A549 (cell line): ENCODE measurements at regions not wholly inside any gene's neighbourhood (a gene's known extent, or its start where the extent isn't known, plus 50 kb on each side); places are given as distances from the start of the nearest gene placed in this dataset.

ENCODE experiments used
- EP300 ChIP-seq, 2 experiments: fragments of >200 bp; sonication (Bioruptor Twin); formaldehyde crosslinking; IDR thresholded peaks; 2 replicates in 1 of 2; 3 replicates in 1 of 2; pipeline ENCODE4 v1.6.1; 2016 to 2017
- POLR2AphosphoS2 ChIP-seq: conservative IDR thresholded peaks from 2 replicates; pipeline ENCODE4 v1.6.1; 2012; ENCODE audit warnings: low read length, improper control_type of control experiment, inconsistent platforms
- RAD21 ChIP-seq, 2 experiments: fragments of >200 bp in 1 of 2; sonication (Bioruptor Twin) in 1 of 2; formaldehyde crosslinking in 1 of 2; IDR thresholded peaks in 1 of 2; conservative IDR thresholded peaks in 1 of 2; 2 replicates in 1 of 2; 3 replicates in 1 of 2; pipeline ENCODE4 v1.6.1; 2012 to 2018; ENCODE audit warnings: inconsistent platforms in 1 of 2
- RARB ChIP-seq: fragments of 250-450 bp; sonication (Bioruptor Pico); IDR thresholded peaks from 2 replicates; pipeline ENCODE4 v1.8.0; 2021; ENCODE audit warnings: mild to moderate bottlenecking, moderate library complexity
- SMC3 ChIP-seq: fragments of >200 bp; sonication (Bioruptor Twin); formaldehyde crosslinking; IDR thresholded peaks from 3 replicates; pipeline ENCODE4 v1.6.1; 2018; ENCODE audit warnings: inconsistent platforms
- TF ChIP-seq, protein P1 (sequence below): fragments of >200 bp; sonication (Bioruptor Twin); formaldehyde crosslinking; IDR thresholded peaks from 3 replicates; pipeline ENCODE4 v1.5.1; 2016

DNA sequence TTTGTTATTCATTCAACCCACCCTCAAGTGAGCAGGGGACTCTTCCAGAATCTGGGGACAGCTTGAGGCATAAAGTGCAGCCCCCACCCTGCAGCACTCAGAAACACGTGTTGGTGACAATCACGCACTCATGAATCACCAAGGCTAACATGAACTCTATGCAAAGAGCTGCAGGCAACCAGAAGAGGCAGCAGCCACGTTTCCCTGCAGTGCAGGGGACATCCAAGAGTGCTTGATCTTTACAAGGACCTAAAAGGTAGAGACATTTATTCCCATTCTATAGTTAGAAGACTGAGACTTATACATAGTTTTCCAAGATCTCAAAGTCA is 135.2 kb upstream of the GDF10 start:
- TF ChIP-seq POLR2AphosphoS2 (no peak), RARB (CRISPR knock-in tag) (no peak), RAD21 (conservative IDR thresholded peaks at IDR 0.05 in 1 of 2, IDR thresholded peaks at IDR 0.05 in 1 of 2) (no peak), EP300 (IDR thresholded peaks at IDR 0.05) (no peak), SMC3 (no peak)
- TF ChIP-seq, protein P1, sequence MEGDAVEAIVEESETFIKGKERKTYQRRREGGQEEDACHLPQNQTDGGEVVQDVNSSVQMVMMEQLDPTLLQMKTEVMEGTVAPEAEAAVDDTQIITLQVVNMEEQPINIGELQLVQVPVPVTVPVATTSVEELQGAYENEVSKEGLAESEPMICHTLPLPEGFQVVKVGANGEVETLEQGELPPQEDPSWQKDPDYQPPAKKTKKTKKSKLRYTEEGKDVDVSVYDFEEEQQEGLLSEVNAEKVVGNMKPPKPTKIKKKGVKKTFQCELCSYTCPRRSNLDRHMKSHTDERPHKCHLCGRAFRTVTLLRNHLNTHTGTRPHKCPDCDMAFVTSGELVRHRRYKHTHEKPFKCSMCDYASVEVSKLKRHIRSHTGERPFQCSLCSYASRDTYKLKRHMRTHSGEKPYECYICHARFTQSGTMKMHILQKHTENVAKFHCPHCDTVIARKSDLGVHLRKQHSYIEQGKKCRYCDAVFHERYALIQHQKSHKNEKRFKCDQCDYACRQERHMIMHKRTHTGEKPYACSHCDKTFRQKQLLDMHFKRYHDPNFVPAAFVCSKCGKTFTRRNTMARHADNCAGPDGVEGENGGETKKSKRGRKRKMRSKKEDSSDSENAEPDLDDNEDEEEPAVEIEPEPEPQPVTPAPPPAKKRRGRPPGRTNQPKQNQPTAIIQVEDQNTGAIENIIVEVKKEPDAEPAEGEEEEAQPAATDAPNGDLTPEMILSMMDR, result no peak
